22Rv1 (cell line): ENCODE measurements at regions not wholly inside any gene's neighbourhood (a gene's known extent, or its start where the extent isn't known, plus 50 kb on each side); places are given as distances from the start of the nearest gene placed in this dataset.

ENCODE experiments used
- ZFX ChIP-seq: fragments of 450-650 bp; IDR thresholded peaks from 2 replicates; pipeline ENCODE4 v1.6.1; 2017; ENCODE audit warnings: antibody characterized with exemption, borderline replicate concordance
- TF ChIP-seq, protein P1 (sequence below): fragments of 450-650 bp; IDR thresholded peaks from 2 replicates; pipeline ENCODE4 v1.5.1; 2017; ENCODE audit warnings: mild to moderate bottlenecking

DNA sequence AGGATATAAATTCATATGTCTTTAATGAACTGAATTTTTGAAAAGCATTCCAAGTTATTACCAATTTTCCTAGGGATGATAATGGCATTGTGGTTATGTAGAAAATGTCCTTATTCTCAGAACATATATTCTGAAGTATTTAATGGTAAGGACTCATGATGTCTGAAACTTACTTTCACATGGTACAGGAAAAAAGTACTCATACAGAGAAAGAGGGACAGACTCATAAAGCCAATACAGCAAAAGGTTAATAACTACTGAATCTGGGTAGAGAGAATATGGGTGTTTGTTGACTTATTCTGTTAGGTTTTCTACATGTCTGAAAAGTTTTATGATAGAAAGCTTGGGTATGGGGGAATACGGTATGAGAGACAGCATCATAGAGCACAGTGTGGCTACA is 84.3 kb upstream of the SERTAD2 start:
- TF ChIP-seq, protein P1, sequence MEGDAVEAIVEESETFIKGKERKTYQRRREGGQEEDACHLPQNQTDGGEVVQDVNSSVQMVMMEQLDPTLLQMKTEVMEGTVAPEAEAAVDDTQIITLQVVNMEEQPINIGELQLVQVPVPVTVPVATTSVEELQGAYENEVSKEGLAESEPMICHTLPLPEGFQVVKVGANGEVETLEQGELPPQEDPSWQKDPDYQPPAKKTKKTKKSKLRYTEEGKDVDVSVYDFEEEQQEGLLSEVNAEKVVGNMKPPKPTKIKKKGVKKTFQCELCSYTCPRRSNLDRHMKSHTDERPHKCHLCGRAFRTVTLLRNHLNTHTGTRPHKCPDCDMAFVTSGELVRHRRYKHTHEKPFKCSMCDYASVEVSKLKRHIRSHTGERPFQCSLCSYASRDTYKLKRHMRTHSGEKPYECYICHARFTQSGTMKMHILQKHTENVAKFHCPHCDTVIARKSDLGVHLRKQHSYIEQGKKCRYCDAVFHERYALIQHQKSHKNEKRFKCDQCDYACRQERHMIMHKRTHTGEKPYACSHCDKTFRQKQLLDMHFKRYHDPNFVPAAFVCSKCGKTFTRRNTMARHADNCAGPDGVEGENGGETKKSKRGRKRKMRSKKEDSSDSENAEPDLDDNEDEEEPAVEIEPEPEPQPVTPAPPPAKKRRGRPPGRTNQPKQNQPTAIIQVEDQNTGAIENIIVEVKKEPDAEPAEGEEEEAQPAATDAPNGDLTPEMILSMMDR: no peak
- TF ChIP-seq ZFX: no peak
